Glutamatergic neuron (in vitro differentiated cells): ENCODE measurements at regions not wholly inside any gene's neighbourhood (a gene's known extent, or its start where the extent isn't known, plus 50 kb on each side); places are given as distances from the start of the nearest gene placed in this dataset.

Source experiments
- DNase-seq: peaks from one replicate; pipeline ENCODE4 v3.0.0; 2022
- H3K27ac Mint-ChIP-seq: one replicate; pipeline ENCODE4 v1.8.0; 2020; ENCODE audit warnings: mild to moderate bottlenecking, mixed read lengths, inconsistent platforms; ENCODE audit not compliant: unreplicated experiment
- H3K27me3 Mint-ChIP-seq: one replicate; pipeline ENCODE4 v1.8.0; 2020; ENCODE audit warnings: mild to moderate bottlenecking, moderate library complexity, mixed read lengths, inconsistent platforms; ENCODE audit not compliant: unreplicated experiment
- H3K36me3 Mint-ChIP-seq: one replicate; pipeline ENCODE4 v1.8.0; 2020; ENCODE audit warnings: mild to moderate bottlenecking, mixed read lengths, inconsistent platforms; ENCODE audit not compliant: unreplicated experiment
- H3K4me1 Mint-ChIP-seq: one replicate; pipeline ENCODE4 v1.8.0; 2020; ENCODE audit warnings: mild to moderate bottlenecking, low read depth, mixed read lengths, inconsistent platforms; ENCODE audit not compliant: unreplicated experiment
- H3K4me3 Mint-ChIP-seq: one replicate; pipeline ENCODE4 v1.8.0; 2020; ENCODE audit warnings: mild to moderate bottlenecking, mixed read lengths, inconsistent platforms; ENCODE audit not compliant: unreplicated experiment
- H3K9me3 Mint-ChIP-seq: one replicate; pipeline ENCODE4 v1.8.0; 2020; ENCODE audit warnings: mild to moderate bottlenecking, moderate library complexity, mixed read lengths, inconsistent platforms; ENCODE audit not compliant: unreplicated experiment
- CTCF ChIP-seq: fragments of 200-600 bp; sonication (generic); IDR thresholded peaks from one replicate; pipeline ENCODE4 v1.5.0; 2021; ENCODE audit not compliant: partially characterized antibody, unreplicated experiment

- no peak for TF ChIP-seq CTCF
- Mint-ChIP-seq H3K36me3 (no peaks in the 10 kb centered on the region), H3K4me3 (no peak overlapping the region)
These were observed 120.4 kb downstream of the TDRD15 start for GRCh38 chr2:21244161-21244560.

GRCh38 chr2:21245565-21245964 lies 121.8 kb downstream of the TDRD15 start:
- Mint-ChIP-seq H3K36me3 (no peaks in the 10 kb centered on the region), H3K9me3 (no peaks in the 10 kb centered on the region), H3K4me3 (no peak overlapping the region), H3K4me1 (peaks cover 3% of the 10 kb centered on the region), H3K27me3 (peaks cover 3% of the 10 kb centered on the region), H3K27ac (no peak overlapping the region)
- TF ChIP-seq CTCF = no peak
- no peak for DNase-seq

More at GRCh38 chr2:21244161-21244560, 120.4 kb downstream of the TDRD15 start:
- Mint-ChIP-seq H3K9me3 (no peaks in the 10 kb centered on the region), H3K27me3 (peaks cover 1% of the 10 kb centered on the region), H3K4me1 (no peaks in the 10 kb centered on the region), H3K27ac (no peak overlapping the region)
- no peak for DNase-seq

GRCh38 chr2:21249367-21249766 lies 125.6 kb downstream of the TDRD15 start:
- Mint-ChIP-seq H3K4me1 (peaks cover 3% of the 10 kb centered on the region), H3K27ac (no peak overlapping the region), H3K4me3 (no peak overlapping the region), H3K27me3 (peaks cover 3% of the 10 kb centered on the region), H3K9me3 (no peaks in the 10 kb centered on the region), H3K36me3 (no peaks in the 10 kb centered on the region)
- no peak for DNase-seq
- no peak for TF ChIP-seq CTCF

- Mint-ChIP-seq H3K4me3 (no peak overlapping the region), H3K4me1 (peaks cover 3% of the 10 kb centered on the region), H3K36me3 (no peaks in the 10 kb centered on the region), H3K27me3 (peaks cover 3% of the 10 kb centered on the region), H3K9me3 (no peaks in the 10 kb centered on the region), H3K27ac (no peak overlapping the region)
- no peak for TF ChIP-seq CTCF
- DNase-seq = no peak
These were observed 126.9 kb downstream of the TDRD15 start for GRCh38 chr2:21250673-21251072.

GRCh38 chr2:21251216-21251980 lies 127.6 kb downstream of the TDRD15 start:
- Mint-ChIP-seq H3K27me3 (peaks cover 3% of the 10 kb centered on the region), H3K4me3 (no peak overlapping the region), H3K36me3 (no peaks in the 10 kb centered on the region), H3K27ac (no peak overlapping the region), H3K9me3 (no peaks in the 10 kb centered on the region), H3K4me1 (peaks cover 3% of the 10 kb centered on the region)
- no peak for DNase-seq
- TF ChIP-seq CTCF = no peak
